GM19372 (cell line): ENCODE measurements at regions not wholly inside any gene's neighbourhood (a gene's known extent, or its start where the extent isn't known, plus 50 kb on each side); places are given as distances from the start of the nearest gene placed in this dataset.
"Not testable (repeated sequence)": the region's sequence is repeated elsewhere in the genome, so short reads cannot be mapped to it uniquely, and the experiment has no call there.

Source experiments
- ATAC-seq: cut with Tn5 transposase; IDR thresholded peaks from one replicate; pipeline ENCODE4 v1.9.1; 2021; ENCODE audit warnings: mild to moderate bottlenecking, low read depth, moderate library complexity; ENCODE audit not compliant: unreplicated experiment

DNA sequence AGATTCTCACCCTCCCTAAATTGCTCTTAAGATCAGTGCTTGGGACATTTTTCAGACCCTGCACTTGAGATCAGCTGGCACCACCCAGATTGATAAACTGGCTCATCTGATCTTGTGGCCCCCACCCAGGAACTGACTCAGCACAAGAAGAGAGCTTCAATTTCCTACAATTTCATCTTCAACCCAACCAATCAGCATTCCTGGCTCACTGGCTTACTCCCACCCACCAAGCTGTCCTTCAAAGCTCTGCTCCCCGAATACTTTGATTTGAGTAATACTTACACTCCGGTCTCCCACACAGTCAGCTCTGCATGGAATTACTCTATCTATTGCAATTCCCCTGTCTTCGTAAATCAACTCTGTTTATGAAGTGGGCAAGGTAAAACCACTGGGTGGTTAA, 461.9 kb upstream of the RGS18 start:
- ATAC-seq = no peak

GRCh38 chr1:191697556-191697955, 460.7 kb upstream of the RGS18 start:
- ATAC-seq = no peak

- ATAC-seq = no peak
Observed at GRCh38 chr1:191698246-191698645, 460.0 kb upstream of the RGS18 start.

- no peak for ATAC-seq
Observed at GRCh38 chr1:191699343-191699742, 458.9 kb upstream of the RGS18 start.

GRCh38 chr1:191700922-191701321, 457.3 kb upstream of the RGS18 start:
- no peak for ATAC-seq

GRCh38 chr1:191702124-191702523, 456.1 kb upstream of the RGS18 start:
- ATAC-seq = no peak

GRCh38 chr1:191707288-191707687, 451.0 kb upstream of the RGS18 start:
- no peak for ATAC-seq

- ATAC-seq = no peak
Observed at GRCh38 chr1:191709215-191709614, 449.0 kb upstream of the RGS18 start.

GRCh38 chr1:191711961-191712360, 446.3 kb upstream of the RGS18 start:
- no peak for ATAC-seq

GRCh38 chr1:191714845-191715244, 443.4 kb upstream of the RGS18 start:
- ATAC-seq = no peak

DNA sequence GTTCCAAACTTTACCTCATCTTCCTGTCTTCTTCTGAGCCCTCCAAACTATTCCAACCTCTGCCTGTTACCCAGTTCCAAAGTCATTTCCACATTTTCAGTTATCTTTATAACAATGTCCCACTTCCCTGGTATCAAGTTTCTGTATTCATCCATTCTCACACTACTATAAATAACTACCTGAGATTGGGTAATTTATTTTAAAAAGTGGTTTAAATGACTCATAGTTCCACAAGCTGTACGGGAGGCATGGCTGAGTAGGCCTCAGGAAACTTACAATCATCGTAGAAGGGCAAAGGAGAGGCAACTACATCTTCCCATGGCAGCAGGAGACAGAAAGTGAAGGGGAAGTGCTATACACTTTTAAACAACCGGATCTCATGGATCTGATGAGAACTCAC, 428.5 kb upstream of the RGS18 start:
- ATAC-seq = no peak

DNA sequence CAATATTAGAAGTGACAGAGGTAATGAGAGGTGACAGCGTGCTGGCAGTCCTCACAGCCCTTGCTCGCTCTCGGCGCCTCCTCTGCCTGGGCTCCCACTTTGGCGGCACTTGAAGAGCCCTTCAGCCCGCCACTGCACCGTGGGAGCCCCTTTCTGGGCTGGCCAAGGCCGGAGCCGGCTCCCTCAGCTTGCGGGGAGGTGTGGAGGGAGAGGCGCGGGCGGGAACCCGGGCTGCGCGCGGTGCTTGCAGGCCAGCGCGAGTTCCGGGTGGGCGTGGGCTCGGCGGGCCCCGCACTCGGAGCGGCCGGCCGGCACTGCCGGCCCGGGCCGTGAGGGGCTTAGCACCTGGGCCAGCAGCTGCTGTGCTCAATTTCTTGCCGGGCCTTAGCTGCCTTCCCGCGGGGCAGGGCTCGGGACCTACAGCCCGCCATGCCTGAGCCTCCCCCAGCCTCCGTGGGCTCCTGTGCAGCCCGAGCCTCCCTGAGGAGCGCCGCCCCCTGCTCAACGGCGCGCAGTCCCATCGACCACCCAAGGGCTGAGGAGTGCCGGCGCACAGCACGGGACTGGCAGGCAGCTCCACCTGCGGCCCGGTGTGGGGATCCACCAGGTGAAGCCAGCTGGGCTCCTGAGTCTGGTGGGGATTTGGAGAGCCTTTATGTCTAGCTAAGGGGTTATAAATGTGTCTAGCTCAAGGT, 426.5 kb upstream of the RGS18 start:
- not testable (repeated sequence) for ATAC-seq

DNA sequence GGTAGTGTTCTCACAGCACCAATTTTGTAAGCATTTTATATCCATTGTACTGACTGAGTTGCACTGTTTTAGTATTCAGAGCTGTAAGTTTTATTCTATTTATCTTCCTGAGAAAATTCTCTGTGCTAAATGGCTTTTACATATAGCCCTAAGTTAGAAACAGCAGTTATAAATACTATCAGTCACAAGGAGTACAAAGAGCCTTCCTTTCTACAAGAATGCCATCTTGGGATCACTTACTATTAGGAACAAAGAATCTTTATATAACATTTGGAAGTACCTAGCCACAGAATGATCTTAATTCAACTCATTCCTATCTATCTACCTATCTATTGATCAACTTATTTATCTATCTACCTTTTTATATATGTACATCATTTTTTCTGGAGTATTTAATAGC, 423.9 kb upstream of the RGS18 start:
- no peak for ATAC-seq

- ATAC-seq = no peak
Observed at GRCh38 chr1:191739544-191739943, 418.7 kb upstream of the RGS18 start.

- no peak for ATAC-seq
Observed at GRCh38 chr1:191752342-191752741, 405.9 kb upstream of the RGS18 start.

DNA sequence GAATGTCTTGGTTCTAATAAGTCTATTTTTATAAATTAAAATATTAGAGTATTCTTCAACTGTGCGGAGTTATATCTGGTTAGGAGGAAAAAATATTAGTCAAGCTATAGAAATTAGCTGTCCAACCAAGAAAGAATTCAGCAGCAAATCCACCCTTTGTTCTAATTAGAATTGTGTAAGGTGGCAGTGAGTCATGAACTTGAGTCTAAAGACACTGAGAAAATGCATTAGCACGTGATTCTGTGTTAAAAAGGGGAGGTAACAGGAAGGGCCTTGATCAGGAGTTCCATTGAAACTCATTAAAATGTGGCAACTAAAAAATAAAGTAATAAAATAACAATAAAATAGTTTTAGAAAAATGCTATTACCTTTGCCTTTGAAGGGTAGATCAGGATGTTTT, 398.2 kb upstream of the RGS18 start:
- no peak for ATAC-seq

DNA sequence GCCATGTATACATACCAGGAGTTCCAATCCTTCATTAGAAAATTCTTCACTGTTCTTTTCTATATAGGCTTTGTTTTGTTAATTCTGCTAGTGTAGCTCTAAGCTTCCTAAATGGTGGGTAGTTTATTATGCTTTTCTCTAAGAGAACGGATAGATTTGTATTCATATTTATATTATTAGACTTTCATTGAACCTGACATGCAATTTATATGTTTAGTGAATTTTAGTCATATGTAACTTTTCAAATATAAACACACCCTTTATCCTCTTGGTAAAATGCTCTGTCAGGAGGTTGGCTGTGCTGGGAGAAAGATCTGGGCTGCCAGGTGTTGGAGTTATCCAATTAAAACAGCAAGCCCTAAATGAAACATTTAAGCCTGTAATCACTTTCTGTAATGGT, 369.7 kb upstream of the RGS18 start:
- ATAC-seq = no peak

GRCh38 chr1:191798178-191798577, 360.1 kb upstream of the RGS18 start:
- no peak for ATAC-seq

- no peak for ATAC-seq
Observed at GRCh38 chr1:191804311-191804710, 354.0 kb upstream of the RGS18 start.

GRCh38 chr1:191813593-191813992, 344.7 kb upstream of the RGS18 start:
- not testable (repeated sequence) for ATAC-seq

GRCh38 chr1:191818198-191818597, 340.1 kb upstream of the RGS18 start:
- ATAC-seq = no peak

DNA sequence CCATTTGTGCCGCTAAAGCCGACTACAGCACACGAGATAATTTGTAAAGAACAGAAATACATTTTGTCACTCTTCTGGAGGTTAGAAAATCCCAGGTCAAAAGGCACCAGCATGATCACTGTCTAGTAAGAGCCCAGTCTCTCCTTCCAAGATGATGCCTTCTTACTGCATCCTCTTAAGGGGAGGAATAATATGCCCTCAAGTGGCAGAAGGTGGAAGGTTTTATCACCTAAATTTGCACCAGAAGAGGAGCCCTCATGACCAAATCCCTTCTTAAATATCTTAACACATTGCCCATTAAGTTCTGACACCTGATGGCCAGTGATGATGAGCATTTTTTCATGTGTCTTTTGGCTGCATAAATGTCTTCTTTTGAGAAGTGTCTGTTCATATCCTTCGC, 326.7 kb upstream of the RGS18 start:
- no peak for ATAC-seq

DNA sequence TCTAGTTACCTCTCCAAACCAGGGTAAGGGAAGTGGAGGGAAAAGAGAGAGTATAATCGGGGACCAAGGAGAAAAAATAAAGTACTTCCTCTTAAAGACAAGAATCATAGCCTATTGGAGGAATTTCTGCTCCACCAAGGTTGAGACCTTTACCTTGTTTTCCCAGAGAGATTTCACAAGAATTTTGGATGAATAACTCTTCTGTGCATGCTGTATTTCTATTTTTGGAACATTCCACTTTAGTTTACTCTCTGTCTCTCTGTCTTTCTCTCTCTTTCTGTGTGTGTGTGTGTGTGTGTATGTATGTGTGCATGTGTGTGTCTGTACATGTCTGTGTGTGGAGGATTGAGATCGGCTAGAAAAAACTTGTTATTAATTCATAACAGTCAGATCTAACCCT, 318.4 kb upstream of the RGS18 start:
- no peak for ATAC-seq
